Activated CD4-positive, alpha-beta T cell treated with anti-CD3 and anti-CD28 coated beads, Interleukin-2, amount 50 U/mL, for 48 hours (primary cell): ENCODE measurements at regions not wholly inside any gene's neighbourhood (a gene's known extent, or its start where the extent isn't known, plus 50 kb on each side); places are given as distances from the start of the nearest gene placed in this dataset.
"Not testable (repeated sequence)": the region's sequence is repeated elsewhere in the genome, so short reads cannot be mapped to it uniquely, and the experiment has no call there.

Experiments
- DNase-seq, 2 experiments: peaks; one replicate each; pipeline ENCODE4 v3.0.0-alpha.2; 2020

DNA sequence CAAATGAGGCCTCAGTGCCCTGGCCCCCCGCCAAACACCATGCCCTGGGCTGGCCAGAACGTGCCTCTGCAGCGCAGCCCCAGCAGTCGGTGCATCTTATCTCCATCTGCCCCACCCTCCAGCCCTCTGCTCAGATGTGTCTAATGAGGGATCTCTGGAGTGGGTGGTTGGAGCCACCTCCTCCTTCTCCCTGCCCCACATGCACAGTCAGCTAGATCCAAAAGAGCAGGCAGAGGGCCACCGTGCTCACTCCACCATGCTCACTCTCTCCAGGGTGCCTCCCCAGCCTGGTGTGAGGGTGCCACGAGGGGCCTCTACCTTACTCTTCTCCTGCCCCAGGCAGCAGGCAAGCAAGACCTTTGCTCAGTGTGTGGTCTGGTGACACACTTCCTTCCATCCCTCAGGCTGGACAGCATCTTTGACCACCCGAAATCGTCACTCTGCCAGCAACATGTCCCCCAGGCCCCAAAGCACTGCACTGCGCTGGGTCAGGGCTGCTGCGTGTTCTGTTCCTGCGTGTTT lies 266.1 kb upstream of the HDAC4 start:
- DNase-seq = no peak

DNA sequence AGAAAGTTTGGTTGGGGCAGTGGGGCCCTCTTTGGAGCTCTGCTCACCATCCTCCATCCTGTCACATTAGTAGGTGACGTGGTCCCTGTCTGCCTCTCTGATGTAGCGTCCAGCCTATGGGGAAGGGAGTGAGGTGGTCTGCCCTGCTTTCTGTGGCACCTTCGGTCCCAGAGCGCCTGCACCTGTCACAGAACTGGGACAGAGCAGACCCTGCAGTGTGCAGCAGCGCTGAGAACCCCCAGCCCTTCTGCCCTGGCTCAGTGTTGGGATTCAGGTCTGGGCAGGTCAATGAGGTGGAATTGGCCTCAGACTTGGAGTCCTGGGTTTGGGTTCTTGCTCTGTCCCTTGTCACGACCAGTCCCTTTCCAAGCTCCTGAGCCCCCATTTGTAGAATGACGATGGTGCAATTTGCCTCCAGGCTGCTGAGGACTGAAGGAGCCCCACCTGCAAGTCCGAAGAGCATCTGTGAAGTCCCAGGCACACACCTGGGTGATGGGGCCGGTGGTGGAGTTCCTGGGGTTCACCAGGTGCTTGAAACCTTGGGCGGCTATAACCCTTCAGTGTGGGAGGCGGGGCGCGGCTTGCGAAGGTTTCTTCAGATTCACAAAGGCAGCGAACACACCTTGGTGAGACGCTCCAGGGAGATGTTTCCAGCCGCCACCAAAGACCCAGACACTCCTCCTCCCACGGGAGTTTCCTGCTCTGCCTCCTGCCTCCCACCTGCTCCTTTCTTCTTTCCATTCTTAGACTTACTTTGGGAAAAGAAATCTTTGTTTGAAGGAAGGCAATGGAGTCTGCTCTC lies 265.4 kb upstream of the HDAC4 start:
- DNase-seq = no peak

DNA sequence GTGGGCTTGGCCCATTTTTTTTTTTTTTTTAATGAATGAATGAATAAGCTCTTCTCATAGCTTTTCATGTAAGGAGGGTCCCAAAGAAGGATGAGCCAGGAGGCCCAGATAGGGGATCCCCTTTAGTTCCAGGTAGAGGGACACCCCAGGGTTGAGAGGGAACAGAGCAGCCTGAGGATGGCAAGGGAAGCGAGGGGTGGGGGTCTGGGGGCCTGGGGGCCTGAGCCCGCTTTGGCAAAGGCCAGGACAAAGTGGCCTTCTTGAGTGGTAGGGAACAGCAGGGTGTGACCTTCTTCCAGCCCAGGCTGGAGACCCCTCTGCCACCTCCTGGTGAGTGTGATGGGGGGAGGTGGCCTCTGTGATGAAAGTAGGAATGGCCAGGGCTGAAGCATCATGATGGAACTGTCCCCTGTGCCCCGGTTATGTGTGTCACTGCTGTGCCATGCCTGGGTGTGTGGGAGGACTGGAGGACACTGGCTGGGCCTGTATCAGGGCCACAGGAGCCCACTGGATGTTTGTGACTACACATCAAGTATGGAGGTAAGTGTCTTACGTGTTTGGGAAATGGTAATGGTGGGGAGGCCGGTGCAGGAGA lies 263.5 kb upstream of the HDAC4 start:
- DNase-seq = no peak

DNA sequence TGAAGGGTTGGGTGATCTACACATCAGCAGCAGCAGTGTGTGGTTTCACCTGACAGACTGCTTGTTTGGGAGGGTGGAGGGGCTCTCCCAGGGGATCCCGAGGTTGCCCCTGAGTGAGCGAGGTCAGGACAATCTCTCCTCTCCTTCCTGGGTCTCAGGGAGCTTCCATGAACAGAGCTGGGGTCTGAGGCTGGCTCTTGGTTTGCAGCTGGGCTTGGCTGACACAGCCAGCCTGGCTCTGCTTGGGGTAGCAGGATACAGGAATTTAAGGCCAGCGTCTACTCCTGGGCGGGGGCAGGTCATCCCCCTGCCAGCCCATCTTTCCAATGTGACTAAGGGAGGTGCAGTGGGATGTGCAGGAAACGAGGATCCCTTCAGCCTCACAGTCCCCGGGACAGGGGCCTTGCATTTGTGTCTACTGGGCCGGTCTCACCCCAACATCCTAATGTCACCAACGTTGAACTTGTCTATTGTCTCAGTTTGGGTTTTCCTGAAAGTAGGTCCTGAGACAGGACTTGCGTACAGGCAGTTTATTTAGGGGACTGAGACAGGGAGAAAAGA lies 262.6 kb upstream of the HDAC4 start:
- DNase-seq = no peak

DNA sequence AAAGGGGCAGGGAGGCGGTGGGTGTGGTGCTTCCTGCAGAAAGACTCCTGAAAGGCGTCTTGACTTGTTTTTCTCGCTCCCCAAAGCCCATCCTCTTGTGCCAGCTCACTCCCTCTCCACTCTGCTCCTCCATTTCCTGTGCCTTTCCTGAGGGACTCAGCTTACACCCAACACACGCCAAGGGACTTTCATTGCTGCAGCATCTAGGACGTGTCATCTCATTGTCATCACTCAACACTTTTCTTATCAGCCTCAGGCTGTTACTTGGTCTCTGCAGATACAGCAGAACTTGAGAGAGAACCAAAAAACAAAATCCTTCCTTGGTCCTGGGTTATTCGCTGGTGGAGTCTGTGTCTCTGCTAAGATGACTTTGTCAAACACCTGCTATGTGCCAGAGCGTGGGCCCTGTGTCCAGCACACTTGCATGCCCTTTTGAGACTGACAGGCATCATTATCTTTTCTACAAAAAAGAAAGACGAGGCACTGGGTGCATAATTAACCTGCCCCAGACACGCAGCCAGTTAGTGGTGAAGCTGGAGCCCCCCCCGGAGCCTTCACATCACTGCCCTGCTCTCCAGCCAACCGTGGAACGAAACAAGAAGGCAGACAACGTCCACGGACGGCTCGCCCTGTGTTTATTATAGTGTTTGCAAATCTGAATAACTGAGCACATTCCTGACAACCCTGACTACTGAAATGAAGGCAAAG lies 261.7 kb upstream of the HDAC4 start:
- DNase-seq = peak in 1 of 2 experiments; percentile 0

DNA sequence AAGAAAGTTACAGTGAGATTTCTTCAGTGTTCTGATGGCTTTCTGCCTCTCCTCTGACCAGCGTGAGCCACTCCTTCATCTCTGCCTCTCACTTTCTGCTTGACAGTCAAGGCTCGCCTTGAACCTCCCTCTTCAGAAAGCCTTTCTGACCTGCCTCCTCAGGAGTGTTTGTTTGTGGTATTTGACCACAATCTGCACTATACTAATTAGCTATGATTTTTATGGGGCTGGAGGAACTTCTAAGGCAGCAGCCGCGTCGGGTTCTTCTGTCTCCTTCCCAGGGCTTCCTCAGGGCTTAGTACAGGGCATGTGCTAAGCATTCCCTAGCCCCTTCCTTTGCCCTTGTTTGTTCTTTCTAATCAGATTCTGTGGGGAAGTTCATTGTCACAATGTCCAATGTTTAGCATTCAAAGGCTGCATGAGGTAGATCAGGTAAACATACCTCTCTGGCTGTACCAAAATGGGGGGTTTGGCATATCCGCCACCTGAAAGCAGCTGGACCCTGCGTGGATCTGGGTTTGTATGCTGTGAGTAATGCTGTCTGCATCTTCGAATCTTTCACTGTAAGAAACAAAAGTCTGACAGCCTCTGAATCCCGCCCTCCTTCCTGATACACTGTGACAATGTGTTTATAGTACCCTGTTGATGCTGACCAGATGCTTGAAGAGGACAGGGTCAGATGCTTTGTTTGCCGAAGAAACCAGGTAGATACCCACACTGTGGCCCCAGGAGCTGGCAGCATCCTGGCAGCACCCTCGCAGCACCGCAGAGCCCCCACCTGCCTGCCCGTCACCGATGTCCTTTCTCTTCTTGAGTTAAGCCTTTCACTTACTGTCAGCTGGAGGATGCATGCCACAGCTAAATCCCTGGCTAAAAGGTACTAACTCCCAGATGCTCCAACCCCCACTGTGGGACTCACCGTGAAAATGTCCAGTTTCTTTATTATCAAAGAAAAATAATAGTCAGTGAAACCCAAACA lies 260.8 kb upstream of the HDAC4 start:
- no peak for DNase-seq

DNA sequence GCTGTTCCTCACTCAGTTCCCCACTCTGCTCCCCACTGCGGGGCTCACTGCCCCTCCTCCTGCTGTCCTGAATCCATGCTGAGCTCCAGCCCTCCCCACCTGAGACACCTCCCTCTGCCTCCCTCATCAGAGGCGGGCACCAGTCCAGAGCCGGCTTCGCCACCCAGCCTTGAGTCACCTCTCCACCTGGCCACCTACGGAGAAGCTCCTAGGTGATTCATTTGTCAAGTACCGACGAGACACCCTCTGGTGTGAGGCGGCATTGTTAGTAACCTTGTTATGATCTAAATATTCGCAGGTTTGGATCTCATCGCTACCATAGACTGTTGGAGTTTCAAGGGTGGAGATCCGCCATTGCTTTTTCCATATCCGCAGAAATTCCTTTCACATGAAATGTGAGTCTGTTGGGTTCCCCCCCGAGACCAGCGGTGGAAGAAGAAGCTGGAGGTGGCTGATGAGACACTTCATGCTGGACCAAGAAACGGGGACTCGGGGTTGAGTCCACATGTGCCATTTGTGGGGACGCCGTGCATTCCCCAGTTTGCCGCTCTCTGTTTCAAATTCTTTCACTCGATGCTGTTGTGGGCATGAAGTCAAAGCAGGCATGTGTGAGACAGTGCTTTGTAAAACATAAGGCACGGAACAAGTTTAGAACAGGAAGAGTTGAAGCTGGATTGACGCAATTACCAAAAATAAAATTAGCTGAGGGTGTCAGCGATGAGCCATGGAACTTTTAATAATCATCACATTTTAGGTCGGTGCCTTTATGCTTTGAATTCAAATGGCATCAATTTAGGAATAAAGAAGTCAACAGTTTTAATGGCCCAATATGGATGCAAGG lies 259.8 kb upstream of the HDAC4 start:
- no peak for DNase-seq

DNA sequence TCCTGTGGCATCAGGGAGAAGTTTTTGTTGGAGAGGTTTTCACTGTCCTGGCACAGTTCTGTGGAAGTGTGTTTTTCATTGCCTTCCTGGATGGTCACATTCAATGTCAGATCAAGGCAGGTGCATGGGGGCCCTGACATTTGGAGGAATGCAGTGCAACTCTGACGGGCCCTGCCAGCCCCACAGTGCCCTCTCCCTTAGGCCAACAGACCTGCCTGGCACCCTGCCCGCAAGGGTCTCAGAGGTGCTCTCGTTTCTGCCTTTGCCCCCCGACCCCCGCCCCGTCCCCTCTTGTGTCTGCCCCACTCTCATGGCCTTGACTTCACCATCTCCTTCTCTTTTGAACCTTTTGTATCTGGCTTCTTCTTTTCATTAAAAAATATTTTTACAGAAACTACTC lies 257.2 kb upstream of the HDAC4 start:
- no peak for DNase-seq

DNA sequence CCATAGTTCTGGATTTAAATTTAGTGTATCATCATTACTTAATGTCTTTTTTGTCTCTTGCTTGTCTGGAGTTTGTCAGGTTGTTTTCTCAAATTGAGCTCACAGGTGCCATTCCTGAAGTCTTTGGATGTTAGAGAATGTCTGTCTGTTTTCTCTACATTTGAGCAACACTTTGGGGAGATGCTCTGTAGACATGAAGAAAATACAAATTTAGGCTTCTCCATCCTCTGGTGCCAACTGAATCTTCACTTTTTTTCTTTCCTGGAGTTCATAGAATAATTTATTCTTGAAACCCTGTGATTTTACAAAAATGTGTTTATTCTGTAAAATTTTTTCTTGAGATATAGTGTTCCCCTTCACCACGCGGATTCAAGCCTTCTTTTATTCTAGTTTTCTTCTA lies 256.4 kb upstream of the HDAC4 start:
- DNase-seq = no peak

DNA sequence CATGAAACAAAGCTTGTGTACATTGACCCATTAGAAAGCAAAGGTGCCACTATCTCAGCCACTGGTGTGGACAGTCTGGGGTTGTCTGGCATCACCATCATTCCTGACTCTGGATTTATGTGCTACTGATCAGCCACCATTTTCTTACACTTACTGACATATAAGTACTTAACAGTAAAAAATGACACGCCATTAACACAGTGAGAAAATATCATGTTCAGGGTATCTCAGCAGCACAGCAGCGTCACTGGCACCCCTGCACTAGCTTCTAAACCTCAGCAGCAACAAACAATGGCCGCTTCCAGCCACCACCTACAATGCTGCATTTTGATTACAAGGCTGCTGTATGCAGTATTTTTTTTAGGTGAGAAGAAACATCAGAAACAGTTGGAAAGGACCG lies 253.4 kb upstream of the HDAC4 start:
- DNase-seq = no peak

DNA sequence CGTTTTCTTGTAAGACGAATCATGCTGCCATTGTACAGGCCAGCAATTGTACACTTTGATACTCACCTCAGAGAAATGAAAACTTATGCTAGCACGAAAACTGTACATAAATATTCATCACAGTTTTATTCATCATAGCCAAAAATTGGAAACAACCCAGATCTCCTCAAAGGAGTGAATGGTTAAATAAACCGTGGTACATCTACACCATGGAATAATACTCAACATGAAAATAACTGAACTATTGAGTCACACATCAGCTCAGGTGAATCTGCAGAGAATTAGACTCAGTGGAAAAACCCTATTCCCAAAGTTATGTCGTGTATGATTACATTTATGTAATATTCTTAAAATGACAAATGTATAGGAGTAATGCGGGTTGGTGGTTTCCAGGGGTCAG lies 251.0 kb upstream of the HDAC4 start:
- no peak for DNase-seq

DNA sequence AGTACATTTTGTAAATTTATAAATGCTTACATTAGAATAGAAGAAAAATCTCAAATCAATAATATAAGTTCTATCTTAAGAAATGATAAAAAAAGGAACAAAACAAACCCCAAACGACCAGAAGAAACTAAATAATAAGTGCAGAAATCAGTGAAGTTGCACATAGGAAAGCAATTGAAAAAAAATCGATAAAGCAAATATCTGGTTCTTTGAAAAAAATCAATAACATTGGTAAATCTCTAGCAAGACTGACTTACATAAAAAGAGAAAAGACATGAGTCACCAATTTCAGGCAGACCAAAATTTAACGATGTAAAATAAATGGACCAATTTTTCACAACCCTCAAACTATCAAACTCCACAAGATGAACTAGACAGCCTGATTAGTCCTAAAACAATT lies 249.9 kb upstream of the HDAC4 start:
- no peak for DNase-seq

DNA sequence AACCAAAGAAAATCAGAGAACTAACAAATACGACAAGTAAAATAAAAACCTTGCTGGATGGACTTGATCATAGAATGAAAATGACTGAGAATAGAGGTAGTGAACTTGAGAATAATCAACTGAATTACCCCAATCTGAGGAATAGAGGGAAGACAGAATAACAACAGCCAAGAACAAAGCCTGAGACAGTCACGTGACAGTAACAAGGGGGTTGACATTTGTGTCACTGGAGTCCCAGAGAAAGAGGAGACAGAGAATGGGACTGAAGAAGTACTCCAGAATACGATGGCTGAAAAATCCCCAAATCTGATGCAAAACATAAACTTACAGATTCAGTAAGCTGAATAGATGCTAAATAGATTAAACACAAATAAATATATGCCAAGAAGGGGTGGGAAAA lies 248.5 kb upstream of the HDAC4 start:
- no peak for DNase-seq

DNA sequence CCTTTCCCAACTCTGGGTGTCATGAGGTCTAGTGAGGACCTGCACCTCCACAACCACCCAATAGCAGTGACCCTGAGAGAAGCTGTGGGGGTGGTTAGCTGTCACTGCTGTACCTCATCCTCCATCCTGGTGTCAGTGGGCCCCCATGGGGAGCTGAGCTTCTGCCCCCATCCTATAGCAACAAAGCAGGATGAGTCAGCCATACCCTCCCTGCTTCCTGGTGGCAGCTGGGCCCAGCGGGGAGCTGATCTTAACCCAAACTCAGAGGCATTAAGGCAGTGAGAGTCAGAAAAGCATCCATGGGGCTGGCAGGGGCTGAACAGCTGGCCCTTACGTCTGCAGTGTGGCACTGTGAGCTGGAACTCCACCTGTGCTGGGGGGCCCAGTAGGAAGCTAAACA lies 247.8 kb upstream of the HDAC4 start:
- no peak for DNase-seq

DNA sequence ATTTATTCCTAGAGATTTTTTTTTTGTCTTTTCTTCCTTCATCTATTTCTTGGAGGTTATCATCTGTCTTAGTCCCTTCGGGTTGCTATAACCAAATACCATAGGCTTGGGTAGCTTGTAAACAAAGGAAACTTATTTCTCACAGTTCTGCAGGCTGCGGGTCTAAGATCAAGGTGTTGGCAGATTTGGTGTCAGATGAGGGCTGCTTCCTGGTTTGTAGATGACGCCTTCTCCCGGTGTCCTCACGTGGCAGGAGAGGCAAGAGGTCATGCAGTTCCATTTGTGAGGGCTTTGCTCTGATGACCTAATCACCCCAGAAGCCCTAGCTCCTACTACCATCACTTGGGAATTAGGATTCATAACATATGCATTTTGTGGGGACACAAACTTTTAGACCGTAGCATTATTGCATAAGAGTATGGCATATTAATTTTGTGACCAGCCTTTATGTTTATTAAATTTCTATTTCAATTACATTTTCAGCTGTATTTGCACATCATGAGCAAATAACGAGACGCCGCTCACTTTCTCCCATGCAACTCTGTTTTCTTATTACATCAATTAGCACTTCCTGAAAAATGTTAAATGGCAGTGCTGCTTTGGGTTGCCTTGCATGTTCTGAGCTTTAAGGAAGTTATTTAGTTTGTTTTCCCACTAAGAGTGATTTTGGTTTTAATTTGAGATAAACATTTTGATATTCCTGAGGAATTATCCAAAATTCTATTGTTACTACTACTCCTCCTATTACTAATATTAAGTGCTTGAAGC lies 246.4 kb upstream of the HDAC4 start:
- no peak for DNase-seq

DNA sequence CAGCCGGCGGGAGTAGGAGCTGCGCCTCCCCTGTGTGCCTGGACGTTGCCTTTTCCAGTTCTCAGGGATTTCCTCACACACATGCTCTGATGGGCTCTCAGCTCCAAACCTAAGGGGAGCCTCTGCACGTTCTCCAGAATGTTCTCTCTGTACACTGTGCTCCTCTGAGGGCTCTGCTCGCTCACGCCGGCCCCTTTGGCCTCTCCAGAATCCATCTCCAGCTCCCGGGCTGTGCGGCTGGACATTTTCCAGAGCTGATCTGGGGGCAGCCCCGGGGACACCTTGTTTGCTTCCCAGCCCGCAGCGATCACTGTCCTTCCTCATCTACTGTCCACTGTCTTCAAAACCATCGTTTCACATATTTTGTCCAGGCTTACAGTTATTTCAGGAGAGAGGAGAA lies 245.4 kb upstream of the HDAC4 start:
- DNase-seq = no peak

DNA sequence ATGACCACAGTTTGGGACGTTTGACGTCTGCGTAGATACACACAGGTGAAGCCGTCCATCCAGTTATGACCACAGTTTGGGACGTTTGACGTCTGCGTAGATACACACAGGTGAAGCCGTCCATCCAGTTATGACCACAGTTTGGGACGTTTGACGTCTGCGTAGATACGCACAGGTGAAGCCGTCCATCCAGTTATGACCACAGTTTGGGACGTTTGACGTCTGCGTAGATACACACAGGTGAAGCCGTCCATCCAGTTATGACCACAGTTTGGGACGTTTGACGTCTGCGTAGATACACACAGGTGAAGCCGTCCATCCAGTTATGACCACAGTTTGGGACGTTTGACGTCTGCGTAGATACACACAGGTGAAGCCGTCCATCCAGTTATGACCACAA lies 243.8 kb upstream of the HDAC4 start:
- DNase-seq = not testable (repeated sequence)

DNA sequence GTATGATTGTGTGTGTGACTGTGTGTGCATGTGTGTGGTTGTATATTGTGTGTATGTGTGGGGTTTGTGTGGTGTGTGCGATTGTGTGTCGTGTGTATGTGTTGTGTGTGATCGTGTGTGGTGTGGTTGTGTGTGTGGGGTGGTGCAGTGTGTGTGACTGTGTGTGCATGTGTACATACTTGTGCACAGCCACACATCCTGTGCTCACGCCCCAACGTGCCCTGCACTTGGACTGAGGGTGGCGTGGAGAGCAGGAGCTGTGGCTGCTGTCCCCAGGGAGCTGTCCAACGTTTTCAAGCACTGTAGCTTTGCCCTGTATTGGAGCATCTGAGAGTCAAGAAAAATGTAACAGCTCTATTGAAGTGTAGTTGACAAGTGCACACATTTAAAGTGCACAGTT lies 243.2 kb upstream of the HDAC4 start:
- DNase-seq = no peak

DNA sequence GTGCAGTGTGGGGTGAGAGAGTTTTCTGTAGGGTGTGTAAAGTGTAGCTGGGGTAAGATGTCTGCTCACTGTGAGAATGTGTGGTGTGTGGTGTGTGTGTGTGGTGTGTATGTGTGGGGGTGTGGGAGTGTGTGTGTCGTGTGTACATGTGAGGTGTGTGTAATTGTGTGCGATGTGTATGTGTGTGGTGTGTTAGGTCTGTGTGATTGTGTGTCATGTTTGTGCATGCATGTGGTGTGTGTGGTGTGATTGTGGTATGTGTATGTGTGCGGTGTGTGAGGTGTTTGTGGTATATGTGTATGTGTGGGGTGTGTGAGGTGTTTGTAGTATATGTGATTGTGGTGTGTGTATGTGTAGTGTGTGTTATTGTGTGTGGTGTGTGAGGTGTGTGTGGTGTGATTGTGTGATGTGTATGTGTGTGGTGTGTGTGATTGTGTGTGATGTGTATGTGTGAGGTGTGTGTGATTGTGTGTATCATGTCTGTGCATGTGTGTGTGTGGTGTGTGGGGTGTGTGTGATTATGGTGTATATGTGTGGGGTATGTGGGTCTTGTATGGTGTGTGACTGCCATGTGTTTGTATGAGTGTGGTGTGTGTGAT lies 241.7 kb upstream of the HDAC4 start:
- no peak for DNase-seq

DNA sequence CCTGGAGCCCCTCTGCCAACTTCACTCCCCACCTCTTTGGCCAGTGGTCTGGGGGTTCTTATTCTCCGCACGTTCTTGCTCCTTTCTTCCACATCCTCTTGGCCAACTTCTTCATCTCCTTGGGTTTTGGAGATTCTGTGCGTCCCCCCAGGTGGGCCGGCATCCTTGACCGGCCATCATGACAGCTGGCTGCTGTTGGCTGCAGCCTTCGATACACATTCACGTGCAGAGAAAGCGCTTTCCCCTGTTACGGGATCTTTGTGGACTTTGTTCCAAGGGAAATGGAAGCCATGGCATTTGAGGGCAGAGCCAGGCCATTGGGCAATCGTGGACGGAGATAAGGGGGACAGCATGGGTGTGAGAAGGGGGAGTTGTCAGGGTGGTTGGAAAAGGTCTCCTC lies 241.1 kb upstream of the HDAC4 start:
- not testable (repeated sequence) for DNase-seq
